Sciatic nerve (tissue), 2 donors: ENCODE measurements at regions not wholly inside any gene's neighbourhood (a gene's known extent, or its start where the extent isn't known, plus 50 kb on each side); places are given as distances from the start of the nearest gene placed in this dataset.
A peak's percentile ranks its signal among the peaks of the same experiment; 100 is the strongest.

Experiments
- ATAC-seq: fragments of 200-7000 bp; cut with Tn5 transposase; one replicate; pipeline ENCODE4 v1.9.1; 2020; ENCODE audit warnings: mild to moderate bottlenecking, moderate library complexity
- DNase-seq: peaks from one replicate; pipeline ENCODE4 v3.0.0-alpha.2; 2020; ENCODE audit warnings: low spot score
- intact Hi-C: fragments of 100-400 bp; cut with DNase I; formaldehyde crosslinking; loops from one replicate; pipeline ENCODE4 v1.14.2; 2022
- donor health status: DM: no; HTN: no; CAD: no.
- donor health status: DM: no; HTN: no; CAD: no.

DNA sequence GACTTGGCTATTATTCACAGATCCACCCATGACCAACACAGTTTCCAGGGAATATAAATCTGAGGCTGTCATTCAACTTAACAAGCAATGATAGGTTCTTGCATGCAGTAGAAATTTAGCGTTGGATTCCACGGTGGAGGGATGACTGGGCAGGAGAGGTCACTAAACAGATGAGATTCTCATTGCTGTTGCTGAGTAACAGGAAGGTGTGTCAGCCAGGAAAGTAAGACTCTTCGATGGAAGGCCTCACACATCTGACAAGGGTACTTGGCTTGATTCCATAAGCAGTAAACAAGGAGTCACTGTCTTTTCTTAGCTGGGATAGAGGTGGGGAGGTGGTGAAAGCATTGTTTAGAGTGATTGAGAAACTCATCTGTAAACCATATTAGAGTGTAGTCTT lies 1152.0 kb downstream of the SORCS3 start:
- intact Hi-C loops: loop anchor here (5.0 kb wide), 1 partner anchor 1351 kb away; no protein-coding TSS in a partner anchor
- DNase-seq (no peak), ATAC-seq (peak; percentile 28)

DNA sequence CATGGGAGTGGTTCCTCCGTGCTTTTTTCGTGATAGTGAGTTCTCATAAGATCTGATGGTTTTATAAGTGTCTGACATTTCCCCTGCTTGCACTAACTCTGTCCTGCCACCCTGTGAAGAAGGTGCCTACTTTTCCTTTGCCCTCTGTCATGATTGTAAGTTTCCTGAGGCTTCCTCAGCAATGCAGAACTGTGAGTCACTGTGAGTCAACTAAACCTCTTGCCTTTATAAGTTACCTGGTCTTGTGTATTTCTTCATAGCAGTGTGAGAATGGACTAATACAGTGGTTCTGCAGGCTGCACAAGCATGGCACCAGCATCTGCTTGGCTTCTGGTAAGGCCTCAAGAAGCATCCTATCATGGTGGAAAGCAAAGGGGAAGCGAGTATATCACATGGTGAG lies 1144.6 kb downstream of the SORCS3 start:
- intact Hi-C loops: no loop called here
- ATAC-seq (no peak), DNase-seq (no peak)

DNA sequence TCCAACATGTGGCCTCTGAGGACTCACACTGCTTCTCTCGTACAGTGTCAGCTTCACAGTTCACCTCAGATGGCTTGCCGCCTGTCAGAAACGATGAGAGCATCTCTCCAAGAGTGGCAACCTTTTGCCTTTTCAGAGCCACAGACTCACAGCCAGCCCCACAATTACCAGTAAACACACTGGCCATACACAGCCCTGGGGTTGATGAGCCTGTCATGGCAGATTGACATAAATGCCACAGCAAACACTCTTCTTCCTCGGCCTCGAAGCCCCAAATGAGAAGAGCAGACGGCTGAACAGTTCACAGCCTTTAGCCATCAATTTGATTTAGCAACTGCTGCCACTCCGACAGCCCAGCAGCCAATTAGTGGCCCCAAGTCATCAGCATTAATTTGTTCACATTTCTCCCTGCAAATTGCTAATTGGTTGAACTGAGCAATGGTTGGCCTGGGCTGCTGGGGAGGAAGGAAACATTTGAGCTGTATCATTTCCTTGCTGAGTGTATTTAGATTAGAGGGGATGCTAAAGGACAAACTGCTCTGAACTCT lies 1142.9 kb downstream of the SORCS3 start:
- no peak for ATAC-seq
- intact Hi-C loops: no loop called here
- DNase-seq: no peak

DNA sequence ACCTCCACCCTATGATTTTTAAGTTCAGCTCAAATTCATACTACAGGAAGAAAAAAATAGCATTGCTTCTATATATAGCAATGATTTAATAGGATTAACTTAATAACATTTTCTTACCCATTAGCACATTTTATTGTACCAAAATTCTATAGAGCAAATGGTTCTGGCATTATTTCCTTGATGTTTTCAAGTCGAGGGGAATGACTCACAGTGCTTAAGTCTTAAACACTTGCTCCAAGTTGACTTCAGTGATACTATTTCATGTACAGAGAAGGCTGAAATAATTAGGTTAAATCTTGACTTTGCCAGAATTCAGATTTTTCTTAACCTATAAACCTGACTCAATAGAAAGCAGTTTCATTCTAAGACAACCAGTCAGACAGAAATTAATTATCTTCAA lies 1133.8 kb downstream of the SORCS3 start:
- intact Hi-C loops: no loop called here
- no peak for ATAC-seq
- no peak for DNase-seq

DNA sequence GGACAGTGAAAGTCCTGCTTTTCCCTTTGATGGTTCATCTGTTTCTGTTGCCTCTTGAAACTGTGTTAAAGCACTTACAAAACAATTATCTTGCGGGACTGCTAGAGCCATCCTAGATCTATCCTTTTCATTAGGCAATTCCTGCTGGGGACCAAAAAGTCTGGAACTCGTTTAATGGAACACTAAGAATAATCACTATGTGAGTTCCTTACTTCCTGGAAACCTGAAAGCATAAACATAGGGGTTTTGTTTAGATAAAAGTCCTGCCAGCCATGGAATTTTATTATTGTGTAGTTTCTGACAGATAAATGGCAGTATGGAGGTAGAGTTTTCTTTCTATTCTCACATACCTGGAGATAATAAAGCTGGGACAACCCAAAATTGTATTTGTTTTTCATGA lies 1133.3 kb downstream of the SORCS3 start:
- ATAC-seq (no peak), DNase-seq (no peak)
- intact Hi-C loops: no loop called here

DNA sequence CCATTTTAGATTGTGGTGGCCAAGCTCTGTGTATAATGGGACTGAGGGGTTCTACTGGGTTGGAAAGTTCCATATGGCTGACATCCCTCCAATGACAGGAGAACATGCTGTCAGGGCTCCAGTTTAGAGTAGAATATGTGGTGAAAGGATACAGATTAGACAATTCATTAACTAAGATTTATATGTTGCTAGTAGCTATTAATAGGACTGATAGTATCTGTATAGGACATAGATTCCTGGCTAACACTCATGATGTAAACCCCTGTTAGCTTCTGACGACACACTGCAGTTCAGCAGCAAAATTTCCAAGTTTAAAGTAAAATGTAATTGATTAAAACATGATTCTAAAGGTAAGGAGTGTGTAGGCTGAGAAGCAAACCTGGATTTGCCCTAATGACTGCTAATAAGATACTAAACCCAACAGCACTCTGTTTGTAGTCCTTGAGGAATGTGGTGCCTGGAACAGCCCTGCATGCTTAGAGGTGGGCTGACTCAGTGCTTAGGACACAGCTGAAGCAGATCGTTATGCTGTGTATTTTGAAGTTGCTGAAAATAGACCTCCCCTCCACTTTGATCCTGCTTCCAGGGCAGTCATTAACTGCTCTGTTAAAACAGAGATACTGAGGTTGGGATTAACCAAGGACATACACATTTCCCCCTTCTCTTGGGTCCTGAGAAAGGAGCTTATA lies 1129.6 kb downstream of the SORCS3 start:
- intact Hi-C loops: no loop called here
- ATAC-seq: no peak
- no peak for DNase-seq

DNA sequence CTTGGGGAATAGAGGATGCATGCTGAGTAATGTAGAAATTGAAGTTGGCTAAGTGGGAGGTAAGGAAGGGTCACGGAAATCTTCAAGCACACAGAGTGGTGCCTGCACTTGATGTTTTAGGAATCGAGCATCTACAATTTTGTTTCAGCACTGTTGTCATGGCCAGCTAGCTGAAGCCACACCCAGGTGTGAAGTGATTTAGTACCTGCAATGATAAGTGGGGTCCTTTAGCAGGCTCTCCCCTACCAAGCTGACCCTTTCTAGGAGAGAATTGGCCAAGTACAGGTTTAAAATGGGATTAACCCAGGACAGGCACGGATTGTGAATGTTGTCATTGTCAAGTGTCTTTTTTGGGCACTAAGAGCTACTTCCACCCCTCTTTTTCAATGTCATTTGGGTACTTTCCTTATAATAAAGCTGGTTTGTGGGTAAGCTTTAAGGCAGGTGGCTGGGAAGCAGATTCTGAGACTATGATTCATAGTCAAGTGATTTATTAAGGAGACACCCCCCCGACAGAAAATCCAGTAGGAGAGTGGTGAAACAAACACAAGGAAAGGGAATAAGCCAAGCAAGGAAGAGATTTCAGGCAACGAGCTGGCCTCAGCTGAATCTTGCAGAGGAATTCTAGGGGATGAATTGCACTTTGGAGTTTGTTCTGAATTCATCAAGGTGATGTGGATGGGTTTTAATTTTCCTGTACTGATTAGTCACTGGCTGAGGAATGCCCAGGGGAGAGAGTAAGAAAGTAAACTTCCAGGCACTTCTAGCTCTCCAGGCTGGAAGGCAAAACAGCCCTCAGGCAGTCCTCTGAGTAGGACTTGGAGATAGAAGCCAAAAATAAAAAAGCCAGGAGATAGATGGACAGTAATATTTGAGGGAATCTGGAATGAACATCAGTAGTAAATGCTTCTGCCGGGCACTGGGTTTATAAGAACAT lies 1128.4 kb downstream of the SORCS3 start:
- no peak for DNase-seq
- intact Hi-C loops: no loop called here
- no peak for ATAC-seq

DNA sequence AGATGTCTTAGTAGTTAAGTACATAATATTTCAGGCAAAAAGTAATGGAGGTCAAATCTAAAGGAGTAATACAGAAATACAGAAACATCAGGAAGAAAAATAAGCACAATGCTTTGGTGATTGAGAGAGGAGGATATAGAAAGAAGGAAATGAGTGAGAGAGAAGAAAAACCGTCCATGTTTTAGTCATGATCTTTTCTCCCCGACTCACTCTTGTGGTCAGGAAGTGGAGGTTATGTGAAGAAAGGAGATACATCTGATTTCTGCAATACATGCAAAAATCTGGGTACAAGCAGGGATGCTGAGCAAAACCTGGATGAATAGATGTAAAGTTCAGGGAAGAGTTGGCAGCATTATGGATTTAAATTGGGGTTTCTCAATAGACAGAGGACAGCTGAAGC lies 1122.5 kb downstream of the SORCS3 start:
- intact Hi-C loops: no loop called here
- ATAC-seq (no peak), DNase-seq (no peak)

DNA sequence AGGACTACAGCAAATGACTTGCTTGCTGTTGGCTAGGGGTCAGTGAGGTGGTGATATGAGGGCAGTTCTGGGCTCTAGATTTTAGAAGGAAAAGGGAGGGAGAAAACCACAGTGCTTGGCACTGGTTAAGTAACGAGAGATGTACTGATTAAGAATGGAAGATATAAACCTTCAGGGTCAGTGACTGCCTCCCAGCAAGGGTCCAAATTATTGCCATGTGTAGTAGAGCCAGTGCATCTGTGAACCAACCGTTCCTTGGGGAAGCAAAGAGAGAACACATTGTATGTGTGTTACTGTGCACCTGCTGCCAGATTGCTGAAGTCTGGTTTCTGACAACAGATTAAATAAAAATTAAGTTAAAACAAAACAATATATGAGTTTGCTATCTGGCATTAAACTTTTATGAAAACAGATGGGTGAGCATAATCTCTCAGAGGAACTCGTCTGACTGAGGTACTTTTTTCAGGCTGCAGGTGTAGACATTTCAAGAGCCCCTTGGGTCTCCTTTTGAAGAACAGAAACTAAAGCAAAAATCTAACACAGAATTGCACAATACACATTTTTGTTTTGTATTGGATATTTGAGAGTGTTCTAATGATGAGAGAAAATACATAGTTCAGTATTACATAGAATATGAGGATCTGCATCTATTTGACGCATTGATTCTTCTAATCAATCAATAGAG lies 1120.6 kb downstream of the SORCS3 start:
- ATAC-seq (peak; percentile 57), DNase-seq (no peak)
- intact Hi-C loops: no loop called here

DNA sequence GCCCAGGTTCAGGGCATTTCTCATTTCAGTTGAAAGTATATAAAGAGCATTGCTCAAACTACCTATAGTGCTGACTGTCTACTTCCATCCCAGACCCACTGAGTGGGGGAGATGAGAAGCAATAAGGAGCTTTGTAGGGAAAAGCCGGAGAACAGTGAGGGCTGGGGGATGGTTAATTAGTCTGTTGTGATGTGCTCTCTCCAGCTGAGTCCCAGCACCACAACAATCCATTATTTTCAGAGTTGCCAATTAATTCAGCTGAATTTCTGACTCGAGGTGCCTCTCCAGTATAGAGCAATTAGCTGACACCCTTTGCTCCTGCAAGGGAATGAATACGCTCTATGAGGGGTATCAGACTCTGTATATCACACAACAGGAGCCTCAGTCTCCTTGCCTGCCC lies 1118.6 kb downstream of the SORCS3 start:
- ATAC-seq: no peak
- DNase-seq: no peak
- intact Hi-C loops: no loop called here

DNA sequence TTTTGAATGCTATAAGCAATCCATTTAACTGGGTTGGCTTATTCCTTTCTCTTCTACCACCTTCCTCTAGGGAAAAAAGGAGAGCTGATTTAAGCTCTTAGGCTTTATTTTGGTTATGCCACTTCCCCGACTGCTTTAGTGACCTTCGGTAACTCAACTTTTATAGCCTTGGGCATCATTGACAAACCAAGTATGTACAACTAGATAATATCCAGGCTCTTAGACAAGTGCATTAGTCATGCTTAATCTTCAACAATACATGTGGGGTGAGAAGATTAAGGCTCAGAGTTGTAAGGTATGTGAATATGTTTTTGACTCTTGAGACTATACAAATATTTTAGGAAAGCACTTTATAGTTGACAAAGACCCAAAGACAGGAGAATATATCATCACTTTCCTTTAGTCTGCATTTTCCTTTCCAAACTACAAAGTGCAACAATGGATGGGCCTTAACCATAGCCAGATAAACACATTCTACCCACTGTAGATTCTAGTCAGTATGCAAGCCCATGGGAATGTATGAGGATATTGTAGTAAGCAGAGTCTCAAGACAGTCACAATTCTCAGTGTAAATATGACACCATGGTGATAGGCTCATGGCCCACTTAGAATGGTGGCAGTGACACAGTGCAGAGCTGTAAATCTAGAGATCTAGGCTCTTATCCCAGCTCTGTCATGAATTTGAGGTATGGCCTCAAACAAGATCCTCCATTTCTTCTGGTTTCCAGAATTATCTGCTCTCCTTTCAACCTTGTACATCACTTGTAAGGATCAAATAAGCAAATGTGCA lies 1117.3 kb downstream of the SORCS3 start:
- intact Hi-C loops: no loop called here
- ATAC-seq (no peak), DNase-seq (no peak)

DNA sequence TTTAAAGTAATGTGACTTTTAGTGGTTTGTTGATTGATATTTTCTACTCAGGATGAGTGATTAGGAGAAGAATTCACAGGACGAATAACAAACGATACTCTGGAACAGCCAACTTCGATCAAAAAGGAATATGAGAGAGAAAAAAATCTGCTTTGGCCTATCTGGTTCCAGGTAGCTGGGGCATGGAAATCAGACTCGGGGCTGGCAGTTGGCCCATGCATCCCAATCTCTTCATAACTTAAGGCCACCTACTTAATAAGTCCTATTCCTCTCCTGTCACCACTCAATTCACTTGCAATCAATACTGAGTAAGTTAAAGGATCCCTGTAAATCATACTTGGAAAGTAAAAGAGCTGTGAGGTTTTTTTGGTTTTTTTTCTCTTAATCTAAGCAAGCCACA lies 1116.2 kb downstream of the SORCS3 start:
- no peak for ATAC-seq
- no peak for DNase-seq
- intact Hi-C loops: no loop called here

DNA sequence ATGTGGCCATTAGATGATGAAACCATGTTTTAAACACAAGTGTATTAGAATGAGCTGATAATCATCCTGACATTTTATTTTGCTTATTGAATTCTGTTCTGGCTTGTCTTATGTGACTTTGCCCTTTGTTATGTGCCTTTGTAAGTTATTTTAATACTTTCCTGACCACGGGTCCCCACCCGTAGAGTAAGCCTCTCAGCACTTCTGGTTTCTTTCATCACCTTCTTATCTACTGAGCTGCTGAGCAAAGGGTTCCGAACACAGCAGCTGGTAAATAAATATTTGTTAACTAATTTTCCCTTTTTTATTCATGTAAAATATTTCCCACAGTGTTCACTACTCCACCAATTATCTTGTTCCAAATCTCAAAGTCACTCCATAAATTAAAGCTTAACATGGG lies 1115.3 kb downstream of the SORCS3 start:
- no peak for ATAC-seq
- no peak for DNase-seq
- intact Hi-C loops: no loop called here

DNA sequence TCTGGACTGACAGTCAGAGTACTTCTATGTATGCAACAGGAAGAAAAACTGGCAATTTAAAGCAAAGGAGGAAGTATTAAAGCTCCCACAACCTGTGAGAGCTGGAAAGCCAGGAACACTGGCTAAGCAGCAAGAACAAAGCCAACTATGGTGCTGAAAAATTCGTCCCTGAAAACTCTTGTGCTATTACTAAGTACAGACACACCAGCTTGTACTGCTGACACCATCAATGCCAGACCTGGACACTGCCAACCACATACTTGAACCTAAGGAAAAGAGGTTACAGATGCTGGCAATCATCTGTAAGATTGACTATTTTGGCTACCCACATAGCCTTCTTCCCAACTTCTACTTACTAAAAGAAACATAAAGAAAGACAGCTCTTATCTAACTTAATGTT lies 1110.6 kb downstream of the SORCS3 start:
- ATAC-seq (no peak), DNase-seq (no peak)
- intact Hi-C loops: no loop called here

DNA sequence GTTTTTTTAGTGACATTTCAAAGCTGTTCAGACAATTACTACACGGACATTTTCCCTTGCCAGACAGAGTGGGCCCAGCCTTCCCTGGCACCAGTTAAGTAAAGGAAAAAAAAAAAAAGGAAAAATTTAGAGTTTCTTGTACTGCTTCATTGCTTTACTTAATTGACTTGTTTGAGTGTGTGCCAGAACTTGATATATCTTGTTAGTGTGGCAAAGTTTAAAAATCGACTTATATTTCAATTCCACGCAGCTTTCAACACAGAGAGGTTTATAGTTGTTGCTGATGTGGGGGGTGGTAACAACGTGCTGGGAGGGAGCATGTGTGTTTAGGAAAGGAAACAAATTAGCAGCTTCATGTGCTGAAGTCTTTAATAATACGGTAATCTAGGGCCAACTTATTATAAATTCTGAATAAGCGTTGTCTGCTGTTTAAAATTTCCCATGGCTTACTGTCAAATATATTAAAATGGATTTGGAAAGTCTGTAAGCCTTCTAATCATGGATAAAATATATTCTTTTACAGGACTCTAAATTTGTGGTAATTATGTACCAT lies 1104.6 kb downstream of the SORCS3 start:
- no peak for ATAC-seq
- no peak for DNase-seq
- intact Hi-C loops: no loop called here

DNA sequence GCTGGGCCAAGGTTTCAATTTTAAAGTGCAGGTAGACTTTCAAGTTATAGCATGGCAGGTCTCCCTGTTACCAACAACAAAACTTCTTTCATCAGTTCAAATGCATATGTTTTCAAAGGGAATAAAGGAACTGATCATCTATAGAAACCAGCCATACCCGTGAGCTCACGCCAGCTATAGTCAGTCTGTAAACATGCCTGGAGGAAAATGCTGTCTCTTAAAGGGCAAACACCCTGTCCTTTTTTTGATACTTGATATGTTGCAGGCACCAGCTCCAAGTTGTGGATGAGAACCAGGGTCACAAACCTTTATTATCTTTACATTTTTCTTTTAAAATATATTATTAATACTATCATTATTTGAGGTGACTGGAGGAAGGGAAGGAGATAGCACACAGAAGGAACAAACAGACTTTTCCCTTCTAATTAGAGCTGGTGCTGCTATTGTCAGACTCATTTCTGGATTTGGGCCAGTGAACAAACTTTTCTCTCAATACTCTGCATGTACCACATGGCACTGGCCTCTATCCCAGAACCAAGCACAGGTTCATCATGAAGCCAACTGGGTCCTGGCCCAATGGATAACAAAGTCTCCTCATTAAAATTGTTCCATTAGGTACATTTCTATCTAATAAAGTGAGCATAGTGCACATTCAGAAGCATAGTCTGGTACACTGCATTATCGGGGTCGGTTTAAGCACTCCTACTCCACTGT lies 1102.4 kb downstream of the SORCS3 start:
- no peak for DNase-seq
- no peak for ATAC-seq
- intact Hi-C loops: no loop called here

DNA sequence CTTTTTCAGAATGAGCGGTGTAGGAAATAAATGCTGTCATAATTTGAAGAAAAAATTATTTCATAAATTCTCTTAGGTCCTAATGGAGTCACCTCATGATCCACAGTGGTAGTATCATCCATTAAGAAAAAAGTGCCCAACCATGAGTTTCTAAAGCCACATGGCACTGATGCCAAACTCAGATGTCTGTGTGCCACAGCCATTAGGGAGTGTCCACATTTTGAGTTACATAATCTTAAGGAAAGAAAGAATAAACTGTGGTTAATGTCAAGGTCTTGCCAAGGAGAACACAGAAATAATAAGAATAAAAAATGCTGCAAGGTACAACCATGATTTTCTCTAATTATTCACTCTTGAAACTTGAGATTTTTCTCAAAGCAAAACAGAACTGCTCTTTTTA lies 1101.8 kb downstream of the SORCS3 start:
- no peak for ATAC-seq
- intact Hi-C loops: no loop called here
- no peak for DNase-seq

DNA sequence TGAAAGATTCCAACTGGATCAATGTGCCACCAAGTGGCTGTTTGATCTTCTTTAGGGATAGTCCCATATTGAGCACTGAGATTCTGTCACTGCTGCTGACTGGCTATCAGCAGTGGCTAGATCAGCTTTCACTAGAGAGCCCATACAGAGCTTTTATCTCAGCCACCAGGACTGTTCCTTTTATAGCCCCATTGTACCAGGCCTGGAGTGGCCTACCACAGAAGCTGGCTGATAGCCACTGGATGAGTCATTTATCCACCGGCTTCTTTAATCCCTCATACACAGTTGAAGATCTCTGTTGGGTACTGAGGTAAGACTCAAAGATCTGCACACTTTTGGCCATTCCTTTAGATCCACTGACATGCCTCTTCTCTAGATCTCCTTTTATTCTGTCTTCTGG lies 1101.1 kb downstream of the SORCS3 start:
- DNase-seq: no peak
- no peak for ATAC-seq
- intact Hi-C loops: no loop called here
